ENCODE measurements at regions not wholly inside any gene's neighbourhood (a gene's known extent, or its start where the extent isn't known, plus 50 kb on each side); places are given as distances from the start of the nearest gene placed in this dataset. TPM values are rescaled to one million over a fixed set of nuclear protein-coding genes. Genes with fewer than 3 reads are reported as not detected.

DNA sequence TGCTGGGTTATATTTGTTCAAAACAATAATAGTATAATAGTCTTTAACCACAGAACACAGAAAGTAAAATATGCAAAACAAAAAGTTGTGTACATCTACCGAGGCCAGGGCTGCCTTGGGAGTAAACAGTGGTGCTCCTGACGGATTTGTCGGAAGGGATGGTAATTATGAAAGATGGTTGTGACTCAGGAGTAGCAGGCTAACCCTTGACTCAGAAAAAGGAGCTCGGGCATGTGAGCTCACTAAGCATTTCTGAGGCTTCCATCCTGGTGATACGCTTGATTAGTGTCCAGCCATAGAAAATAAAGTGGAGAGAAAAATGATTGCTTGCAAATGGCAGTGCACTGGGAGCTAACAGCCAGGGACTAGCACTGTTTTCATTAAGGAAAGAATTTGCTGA lies 53.2 kb upstream of the SPANXB1 start:
- no peak for FAIRE-seq
- CTCF ChIA-PET, result no interaction called here
- H3K4me1 ChIP-seq (ENCODE audit: control insufficient read depth, extremely low read depth, insufficient read depth, low read length), result no peaks in the 10 kb centered on the region

More for the DNA sequence above, 53.2 kb upstream of the SPANXB1 start:
- DNase-seq (ENCODE audit: low read depth, low spot score), result no peak
- Histone ChIP-seq H3K9me3 (replicated peaks; ENCODE audit: control insufficient read depth, insufficient read depth, low read length) (no peaks in the 10 kb centered on the region), H4K20me1 (replicated peaks; ENCODE audit: control insufficient read depth, extremely low read depth, insufficient read depth, low read length) (no peaks in the 10 kb centered on the region), H2AFZ (ENCODE audit: low read depth, low read length) (no peak overlapping the region), H3K9ac (replicated peaks; ENCODE audit: extremely low read depth, insufficient read depth, low read length) (no peak overlapping the region), H3K27ac (ENCODE audit: insufficient read depth, low read depth, low read length) (no peak overlapping the region), H3K9me1 (replicated peaks; ENCODE audit: control insufficient read depth, extremely low read depth, insufficient read depth, low read length) (no peaks in the 10 kb centered on the region), H3K4me2 (ENCODE audit: insufficient read depth, low read length) (no peak overlapping the region), H3K36me3 (ENCODE audit: control insufficient read depth in 2 of 2, extremely low read depth in 1 of 2, insufficient read depth in 2 of 2, low read length in 2 of 2) (no peaks in the 10 kb centered on the region), H3K4me3 (replicated peaks in 1 of 3; ENCODE audit: insufficient read depth in 1 of 3, low read depth in 1 of 3, low read length in 3 of 3) (no peak overlapping the region), H3K79me2 (ENCODE audit: control insufficient read depth, insufficient read depth, low read length) (no peaks in the 10 kb centered on the region), H3K27me3 (ENCODE audit: control insufficient read depth in 2 of 2, insufficient read depth in 2 of 2, low read length in 2 of 2) (no peaks in the 10 kb centered on the region)
- intact Hi-C loops (cut with micrococcal nuclease), result no loop called here
- POLR2A ChIA-PET, result no interaction called here
- TF ChIP-seq MYC (IDR thresholded peaks at IDR 0.05; ENCODE audit: low read depth, low read length) (no peak), GATA2 (IDR thresholded peaks at IDR 0.05; ENCODE audit: insufficient read depth, insufficient read length, low read depth, low read length) (no peak), POLR2A (IDR thresholded peaks at IDR 0.05; ENCODE audit: low read depth, low read length) (no peak), JUN (IDR thresholded peaks at IDR 0.05; ENCODE audit: borderline replicate concordance, insufficient read depth, insufficient read length, low read depth) (no peak), FOS (IDR thresholded peaks at IDR 0.05; ENCODE audit: borderline replicate concordance, insufficient read depth, low read length) (no peak), EZH2 (IDR thresholded peaks at IDR 0.05; ENCODE audit: borderline replicate concordance, low read depth, low read length, severe bottlenecking) (no peak), POLR2AphosphoS5 (IDR thresholded peaks at IDR 0.05; ENCODE audit: insufficient read depth, low read depth, low read length) (no peak)
- TF ChIP-seq, protein P1, sequence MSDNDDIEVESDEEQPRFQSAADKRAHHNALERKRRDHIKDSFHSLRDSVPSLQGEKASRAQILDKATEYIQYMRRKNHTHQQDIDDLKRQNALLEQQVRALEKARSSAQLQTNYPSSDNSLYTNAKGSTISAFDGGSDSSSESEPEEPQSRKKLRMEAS (IDR thresholded peaks at IDR 0.05; ENCODE audit: insufficient read depth, insufficient read length), result no peak
- TF ChIP-seq, protein P2, sequence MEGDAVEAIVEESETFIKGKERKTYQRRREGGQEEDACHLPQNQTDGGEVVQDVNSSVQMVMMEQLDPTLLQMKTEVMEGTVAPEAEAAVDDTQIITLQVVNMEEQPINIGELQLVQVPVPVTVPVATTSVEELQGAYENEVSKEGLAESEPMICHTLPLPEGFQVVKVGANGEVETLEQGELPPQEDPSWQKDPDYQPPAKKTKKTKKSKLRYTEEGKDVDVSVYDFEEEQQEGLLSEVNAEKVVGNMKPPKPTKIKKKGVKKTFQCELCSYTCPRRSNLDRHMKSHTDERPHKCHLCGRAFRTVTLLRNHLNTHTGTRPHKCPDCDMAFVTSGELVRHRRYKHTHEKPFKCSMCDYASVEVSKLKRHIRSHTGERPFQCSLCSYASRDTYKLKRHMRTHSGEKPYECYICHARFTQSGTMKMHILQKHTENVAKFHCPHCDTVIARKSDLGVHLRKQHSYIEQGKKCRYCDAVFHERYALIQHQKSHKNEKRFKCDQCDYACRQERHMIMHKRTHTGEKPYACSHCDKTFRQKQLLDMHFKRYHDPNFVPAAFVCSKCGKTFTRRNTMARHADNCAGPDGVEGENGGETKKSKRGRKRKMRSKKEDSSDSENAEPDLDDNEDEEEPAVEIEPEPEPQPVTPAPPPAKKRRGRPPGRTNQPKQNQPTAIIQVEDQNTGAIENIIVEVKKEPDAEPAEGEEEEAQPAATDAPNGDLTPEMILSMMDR (IDR thresholded peaks at IDR 0.05; ENCODE audit: extremely low read depth in 1 of 2, insufficient read depth in 1 of 2, low read depth in 1 of 2, low read length in 2 of 2), result no peak
- dilution Hi-C loops (cut with MboI; ENCODE audit: extremely low pct_ligation_motif_present, low sequenced_read_pairs), result no loop called here
- no TSS peak for BruUV-seq (replicated peaks)

Small RNA genes in the stretch of these regions (microRNA-seq; reads per million reads assigned to microRNA genes)
- gene MIR320D2 (ENCODE audit: borderline number of aligned reads, borderline replicate concordance), result not detected

Small RNA genes in the stretch of these regions (small RNA-seq; reads per million reads assigned to genes)
- not detected for gene MIR320D2 (ENCODE audit: insufficient read depth, insufficient read length, low read depth, low replicate concordance)
